HCT116 (cell line): ENCODE measurements at regions not wholly inside any gene's neighbourhood (a gene's known extent, or its start where the extent isn't known, plus 50 kb on each side); places are given as distances from the start of the nearest gene placed in this dataset.

ENCODE experiments used
- ATAC-seq: fragments of 200-7000 bp; cut with Tn5 transposase; 2 replicates; pipeline ENCODE4 v1.9.1; 2020; ENCODE audit warnings: mild to moderate bottlenecking, moderate library complexity
- BruUV-seq: library from RNA; stranded (reverse); fragments of 400-500 nt; replicated peaks from 2 replicates; lab custom pipeline; 2021; lab: Mats Ljungman, UMichigan
- CTCF ChIA-PET: fragments of 300-600 bp; sonication (Branson Sonifier 250); formaldehyde crosslinking; loops from one replicate; lab custom pipeline; 2021; ENCODE audit warnings: antibody characterized with exemption; lab: Charles Lee
- POLR2A ChIA-PET: fragments of 300-600, 350-600 bp; sonication (Branson Sonifier 250); formaldehyde crosslinking; loops from one replicate; lab custom pipeline; 2021; ENCODE audit warnings: antibody characterized with exemption; lab: Charles Lee
- RAD21 ChIA-PET, 2 experiments: fragments of 300-600 bp; sonication (Branson Sonifier 250); formaldehyde crosslinking; loops; one replicate each; lab custom pipeline; 2023; ENCODE audit warnings: low total read pairs in 2 of 2; ENCODE audit not compliant: uncharacterized antibody in 2 of 2, unreplicated experiment in 2 of 2, low non-redundant PET in 1 of 2; lab: Charles Lee
- DNase-seq: peaks from one replicate; pipeline ENCODE4 v3.0.0-alpha.2; 2010; ENCODE audit warnings: low read depth, low spot score
- H2AFZ ChIP-seq: fragments of 200-600 bp; shearing (Covaris generic), sonication (generic); 2 replicates; pipeline ENCODE4 v1.6.1; 2017; ENCODE audit warnings: low read depth, mixed run types, mixed read lengths, antibody characterized with exemption, low read length; ENCODE audit not compliant: poor library complexity, severe bottlenecking
- H3K27ac ChIP-seq: 2 replicates; pipeline ENCODE4 v1.5.1; 2012; ENCODE audit warnings: low read depth, low read length
- H3K27me3 ChIP-seq: fragments of 200-600 bp; sonication (generic); 2 replicates; pipeline ENCODE4 v1.6.1; 2016; ENCODE audit warnings: mixed run types, low read length, mixed read lengths; ENCODE audit not compliant: insufficient read depth
- H3K36me3 ChIP-seq, 2 experiments: fragments of 200-500 bp in 1 of 2; fragments of 200-600 bp in 1 of 2; sonication (Bioruptor generic) in 1 of 2; sonication (generic) in 1 of 2; 2 replicates each; pipeline versions ENCODE4 v1.5.1 to v1.6.1; 2014 to 2016; ENCODE audit warnings: low read length in 2 of 2, inconsistent platforms in 1 of 2, mixed read lengths in 1 of 2, mixed run types in 1 of 2; ENCODE audit not compliant: insufficient read depth in 2 of 2, control insufficient read depth in 1 of 2
- H3K4me1 ChIP-seq, 2 experiments: fragments of 200-600 bp in 1 of 2; sonication (generic) in 1 of 2; 2 replicates each; pipeline versions ENCODE4 v1.5.1 to v1.6.1; 2012 to 2017; ENCODE audit warnings: low read length in 2 of 2, inconsistent platforms in 1 of 2, mild to moderate bottlenecking in 1 of 2, mixed read lengths in 1 of 2, mixed run types in 1 of 2, moderate library complexity in 1 of 2; ENCODE audit not compliant: insufficient read depth in 2 of 2, control insufficient read depth in 1 of 2
- H3K4me2 ChIP-seq: fragments of 200-600 bp; sonication (generic); 2 replicates; pipeline ENCODE4 v1.6.1; 2017; ENCODE audit warnings: mixed run types, low read length, mixed read lengths
- H3K4me3 ChIP-seq, 2 experiments: fragments of 200-600 bp in 1 of 2; sonication (generic) in 1 of 2; replicated peaks in 1 of 2; 2 replicates each; pipeline ENCODE4 v1.5.1; 2011 to 2016; ENCODE audit warnings: low read length in 2 of 2, control low read depth in 1 of 2, low read depth in 1 of 2, mild to moderate bottlenecking in 1 of 2, mixed read lengths in 1 of 2, mixed run types in 1 of 2
- H3K79me2 ChIP-seq: fragments of 200-600 bp; sonication (generic); 2 replicates; pipeline ENCODE4 v1.6.1; 2017; ENCODE audit warnings: mild to moderate bottlenecking, mixed run types, low read length, moderate library complexity, mixed read lengths; ENCODE audit not compliant: insufficient read depth
- H3K9ac ChIP-seq: fragments of 200-600 bp; sonication (generic); 2 replicates; pipeline ENCODE4 v1.6.1; 2016; ENCODE audit warnings: low read length, mixed read lengths
- H3K9me2 ChIP-seq: fragments of 200-600 bp; sonication (generic), shearing (Covaris generic); 2 replicates; pipeline ENCODE4 v1.6.1; 2017; ENCODE audit warnings: mixed run types, mild to moderate bottlenecking, moderate library complexity; ENCODE audit not compliant: insufficient read depth
- H3K9me3 ChIP-seq, 2 experiments: fragments of 200-500 bp in 1 of 2; fragments of 200-600 bp in 1 of 2; sonication (Bioruptor generic) in 1 of 2; sonication (generic) in 1 of 2; 2 replicates each; pipeline ENCODE4 v1.6.1; 2014 to 2017; ENCODE audit warnings: low read length in 2 of 2, mixed read lengths in 2 of 2, inconsistent platforms in 1 of 2, low read depth in 1 of 2, mild to moderate bottlenecking in 1 of 2, mixed run types in 1 of 2, moderate library complexity in 1 of 2; ENCODE audit not compliant: control insufficient read depth in 1 of 2, insufficient read depth in 1 of 2
- H4K20me1 ChIP-seq: fragments of 200-600 bp; sonication (generic), shearing (Covaris generic); 2 replicates; pipeline ENCODE4 v1.6.1; 2017; ENCODE audit warnings: mixed run types, mild to moderate bottlenecking, moderate library complexity; ENCODE audit not compliant: insufficient read depth
- EZH2 ChIP-seq: fragments of 200-600 bp; sonication (generic); IDR thresholded peaks from 2 replicates; pipeline ENCODE4 v1.6.1; 2017; ENCODE audit warnings: antibody characterized with exemption, mixed run types
- EZH2phosphoT487 ChIP-seq: fragments of 200-600 bp; IDR thresholded peaks from 2 replicates; pipeline ENCODE4 v1.6.1; 2018; ENCODE audit warnings: antibody characterized with exemption, borderline replicate concordance
- FOSL1 ChIP-seq: IDR thresholded peaks from 2 replicates; pipeline ENCODE4 v1.6.1; 2012; ENCODE audit warnings: low read depth
- RAD21 ChIP-seq: IDR thresholded peaks from 2 replicates; pipeline ENCODE4 v1.6.1; 2012; ENCODE audit warnings: low read depth, mild to moderate bottlenecking
- SIN3A ChIP-seq: IDR thresholded peaks from 2 replicates; pipeline ENCODE4 v1.6.1; 2012; ENCODE audit warnings: low read depth
- SP1 ChIP-seq: IDR thresholded peaks from 2 replicates; pipeline ENCODE4 v1.6.1; 2012; ENCODE audit warnings: low read depth
- SRF ChIP-seq: IDR thresholded peaks from 2 replicates; pipeline ENCODE4 v1.6.1; 2012; ENCODE audit warnings: low read depth
- TCF7L2 ChIP-seq: IDR thresholded peaks from 2 replicates; pipeline ENCODE4 v1.7.0; 2011; ENCODE audit warnings: borderline replicate concordance, inconsistent platforms; ENCODE audit not compliant: insufficient read depth, insufficient read length; ENCODE audit errors: extremely low read depth
- YY1 ChIP-seq: IDR thresholded peaks from 2 replicates; pipeline ENCODE4 v1.6.1; 2011; ENCODE audit warnings: low read length, low read depth, moderate library complexity, mild to moderate bottlenecking; ENCODE audit not compliant: insufficient replicate concordance; ENCODE audit errors: extremely low read depth
- intact Hi-C: fragments of 100-400 bp; cut with micrococcal nuclease; formaldehyde crosslinking; loops from 2 replicates; pipeline ENCODE4 v1.10.0; 2022
- TF ChIP-seq, protein P1 (sequence below): IDR thresholded peaks from 2 replicates; pipeline ENCODE4 v1.6.1; 2012
- TF ChIP-seq, protein P2 (sequence below): IDR thresholded peaks from 2 replicates; pipeline ENCODE4 v1.6.1; 2012; ENCODE audit warnings: low read depth

DNA sequence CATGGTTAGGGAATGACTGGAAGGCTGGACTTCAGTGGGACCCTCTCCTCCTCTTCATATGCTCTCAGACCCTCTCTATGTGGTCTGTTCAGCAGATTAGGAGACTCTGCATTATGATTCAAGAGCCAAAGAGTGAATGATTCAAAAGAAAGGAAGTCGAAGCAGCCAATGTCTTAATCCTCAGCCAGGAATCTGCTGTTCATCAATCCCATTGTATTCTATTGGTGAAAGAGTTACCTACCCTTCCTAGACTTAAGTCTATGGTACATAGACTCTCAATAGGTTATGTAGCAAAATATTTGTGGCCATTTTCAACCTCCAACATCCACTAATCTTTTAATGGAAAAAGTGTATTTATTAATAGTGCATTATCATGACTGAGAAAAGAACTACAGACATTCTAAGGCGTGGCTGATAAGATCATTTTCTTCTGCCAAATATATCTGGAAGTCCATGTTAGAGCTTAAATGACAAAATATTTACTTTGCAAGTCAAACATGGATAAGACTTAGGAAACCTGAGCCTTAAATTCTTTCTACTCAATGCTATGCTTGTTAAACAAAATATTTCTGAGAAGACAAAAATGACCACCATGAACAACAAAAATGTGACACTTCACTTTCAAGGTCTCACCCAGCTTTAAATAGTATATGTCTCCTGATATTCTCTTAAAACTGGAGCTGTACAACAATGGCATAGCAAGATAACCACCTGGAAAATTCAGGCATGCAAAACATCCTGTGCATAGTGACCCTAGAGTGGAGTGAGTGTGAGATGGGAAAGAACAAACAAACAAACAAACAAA, 1100.6 kb downstream of the GALC start:
- H3K79me2 ChIP-seq = no peaks in the 10 kb centered on the region
- no peak for DNase-seq
- TF ChIP-seq EZH2 = no peak
- no peak for TF ChIP-seq RAD21
- no peak for TF ChIP-seq SRF
- no peak for TF ChIP-seq YY1
- TF ChIP-seq EZH2phosphoT487 = no peak
- TF ChIP-seq, protein P1, sequence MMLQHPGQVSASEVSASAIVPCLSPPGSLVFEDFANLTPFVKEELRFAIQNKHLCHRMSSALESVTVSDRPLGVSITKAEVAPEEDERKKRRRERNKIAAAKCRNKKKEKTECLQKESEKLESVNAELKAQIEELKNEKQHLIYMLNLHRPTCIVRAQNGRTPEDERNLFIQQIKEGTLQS = no peak
- TF ChIP-seq, protein P2, sequence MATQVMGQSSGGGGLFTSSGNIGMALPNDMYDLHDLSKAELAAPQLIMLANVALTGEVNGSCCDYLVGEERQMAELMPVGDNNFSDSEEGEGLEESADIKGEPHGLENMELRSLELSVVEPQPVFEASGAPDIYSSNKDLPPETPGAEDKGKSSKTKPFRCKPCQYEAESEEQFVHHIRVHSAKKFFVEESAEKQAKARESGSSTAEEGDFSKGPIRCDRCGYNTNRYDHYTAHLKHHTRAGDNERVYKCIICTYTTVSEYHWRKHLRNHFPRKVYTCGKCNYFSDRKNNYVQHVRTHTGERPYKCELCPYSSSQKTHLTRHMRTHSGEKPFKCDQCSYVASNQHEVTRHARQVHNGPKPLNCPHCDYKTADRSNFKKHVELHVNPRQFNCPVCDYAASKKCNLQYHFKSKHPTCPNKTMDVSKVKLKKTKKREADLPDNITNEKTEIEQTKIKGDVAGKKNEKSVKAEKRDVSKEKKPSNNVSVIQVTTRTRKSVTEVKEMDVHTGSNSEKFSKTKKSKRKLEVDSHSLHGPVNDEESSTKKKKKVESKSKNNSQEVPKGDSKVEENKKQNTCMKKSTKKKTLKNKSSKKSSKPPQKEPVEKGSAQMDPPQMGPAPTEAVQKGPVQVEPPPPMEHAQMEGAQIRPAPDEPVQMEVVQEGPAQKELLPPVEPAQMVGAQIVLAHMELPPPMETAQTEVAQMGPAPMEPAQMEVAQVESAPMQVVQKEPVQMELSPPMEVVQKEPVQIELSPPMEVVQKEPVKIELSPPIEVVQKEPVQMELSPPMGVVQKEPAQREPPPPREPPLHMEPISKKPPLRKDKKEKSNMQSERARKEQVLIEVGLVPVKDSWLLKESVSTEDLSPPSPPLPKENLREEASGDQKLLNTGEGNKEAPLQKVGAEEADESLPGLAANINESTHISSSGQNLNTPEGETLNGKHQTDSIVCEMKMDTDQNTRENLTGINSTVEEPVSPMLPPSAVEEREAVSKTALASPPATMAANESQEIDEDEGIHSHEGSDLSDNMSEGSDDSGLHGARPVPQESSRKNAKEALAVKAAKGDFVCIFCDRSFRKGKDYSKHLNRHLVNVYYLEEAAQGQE = no peak
- no peak for TF ChIP-seq FOSL1
- no peak for TF ChIP-seq SIN3A
- no peak for TF ChIP-seq SP1
- TF ChIP-seq TCF7L2 = no peak
- CTCF ChIA-PET = no interaction called here
- peaks cover 0 to 35% of the 10 kb centered on the region in 2 experiments; a peak in 2 of 4 replicates for H3K9me3 ChIP-seq
- no peaks in the 10 kb centered on the region for H4K20me1 ChIP-seq
- no peak for ATAC-seq
- intact Hi-C loops = no loop called here
- POLR2A ChIA-PET = no interaction called here
- RAD21 ChIA-PET = no interaction called here
- no peak overlapping the region for H2AFZ ChIP-seq
- H3K4me2 ChIP-seq = no peak overlapping the region
- H3K27ac ChIP-seq = no peak overlapping the region
- H3K4me1 ChIP-seq = no peaks in the 10 kb centered on the region
- H3K4me3 ChIP-seq = no peak overlapping the region
- BruUV-seq = no TSS peak
- no peaks in the 10 kb centered on the region for H3K36me3 ChIP-seq
- no peak overlapping the region for H3K9ac ChIP-seq
- H3K27me3 ChIP-seq = no peaks in the 10 kb centered on the region
- H3K9me2 ChIP-seq = no peaks in the 10 kb centered on the region
